OCI-LY3 (cell line): ENCODE measurements at regions not wholly inside any gene's neighbourhood (a gene's known extent, or its start where the extent isn't known, plus 50 kb on each side); places are given as distances from the start of the nearest gene placed in this dataset.

ENCODE experiments used
- H2AFZ ChIP-seq: fragments of 200-600, 300-600 bp; shearing (Covaris generic); 2 replicates; pipeline ENCODE4 v1.6.0; 2014; ENCODE audit warnings: antibody characterized with exemption, low read depth, low read length
- H3K27ac ChIP-seq: fragments of 200-600, 300-600 bp; sonication (generic); 2 replicates; pipeline ENCODE4 v1.5.1; 2014; ENCODE audit warnings: mild to moderate bottlenecking, low read length, moderate library complexity, mixed read lengths
- H3K27me3 ChIP-seq: fragments of 200-600, 300-600 bp; sonication (generic); 2 replicates; pipeline ENCODE4 v1.6.1; 2014; ENCODE audit warnings: low read depth, low read length, mixed read lengths
- H3K36me3 ChIP-seq: fragments of 200-600, 300-600 bp; sonication (generic); replicated peaks from 2 replicates; pipeline ENCODE3; 2014; ENCODE audit warnings: low read depth, low read length, mixed read lengths
- H3K4me1 ChIP-seq: fragments of 300-600, 200-600 bp; sonication (generic); 2 replicates; pipeline ENCODE4 v1.6.1; 2014; ENCODE audit warnings: low read length, mixed read lengths
- H3K4me2 ChIP-seq: fragments of 200-600, 300-600 bp; sonication (generic); 2 replicates; pipeline ENCODE4 v1.6.1; 2014; ENCODE audit warnings: low read length, mixed read lengths
- H3K4me3 ChIP-seq: fragments of 300-600, 200-600 bp; sonication (generic); 2 replicates; pipeline ENCODE4 v1.5.1; 2014; ENCODE audit warnings: antibody characterized with exemption, mild to moderate bottlenecking, low read length, moderate library complexity
- H3K79me2 ChIP-seq: fragments of 300-600, 200-600 bp; shearing (Covaris generic); 2 replicates; pipeline ENCODE4 v1.6.1; 2014; ENCODE audit warnings: mild to moderate bottlenecking, low read length, mixed read lengths
- H3K9ac ChIP-seq: fragments of 300-600, 200-600 bp; shearing (Covaris generic); 2 replicates; pipeline ENCODE4 v1.6.0; 2014; ENCODE audit warnings: mild to moderate bottlenecking, low read length, moderate library complexity
- H3K9me3 ChIP-seq: fragments of 200-600, 300-600 bp; shearing (Covaris generic); 2 replicates; pipeline ENCODE4 v1.6.1; 2014; ENCODE audit warnings: low read length, mixed read lengths; ENCODE audit not compliant: insufficient read depth
- H4K20me1 ChIP-seq: fragments of 200-600, 300-600 bp; sonication (generic); 2 replicates; pipeline ENCODE4 v1.6.1; 2016; ENCODE audit warnings: low read length, mixed read lengths; ENCODE audit not compliant: insufficient read depth
- EZH2phosphoT487 ChIP-seq: fragments of 200-600 bp; shearing (Covaris generic); IDR thresholded peaks from 2 replicates; pipeline ENCODE4 v1.6.1; 2018; ENCODE audit warnings: antibody characterized with exemption, mixed run types, low read depth
- TF ChIP-seq, protein P1 (sequence below): fragments of 200-600, 300-600 bp; sonication (generic); IDR thresholded peaks from 2 replicates; pipeline ENCODE4 v1.5.1; 2014; ENCODE audit warnings: antibody characterized with exemption, low read length, low read depth

DNA sequence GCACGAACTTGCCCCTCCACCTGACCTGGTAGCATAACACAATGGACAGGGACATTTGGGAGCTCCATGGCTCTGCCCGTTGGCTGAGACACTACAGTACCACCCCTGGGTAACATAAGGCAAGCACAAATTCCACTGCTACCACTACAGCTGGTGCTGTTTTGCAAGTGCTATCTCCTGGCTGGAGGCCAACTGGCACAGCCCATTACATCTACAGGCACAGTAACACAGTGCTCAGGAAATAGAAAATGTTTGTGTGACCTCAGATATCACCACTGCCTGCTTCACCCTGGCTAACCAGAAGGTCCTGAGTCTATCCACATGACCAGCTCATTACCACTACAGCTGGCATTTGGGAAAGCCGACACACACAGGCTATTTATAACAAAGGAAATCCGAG is 631.1 kb upstream of the MBL2 start:
- H3K9ac ChIP-seq, result no peak overlapping the region
- no peak overlapping the region for H3K4me3 ChIP-seq
- H3K36me3 ChIP-seq, result no peaks in the 10 kb centered on the region
- H3K9me3 ChIP-seq, result no peaks in the 10 kb centered on the region
- H3K79me2 ChIP-seq, result no peaks in the 10 kb centered on the region
- no peak overlapping the region for H2AFZ ChIP-seq
- TF ChIP-seq, protein P1, sequence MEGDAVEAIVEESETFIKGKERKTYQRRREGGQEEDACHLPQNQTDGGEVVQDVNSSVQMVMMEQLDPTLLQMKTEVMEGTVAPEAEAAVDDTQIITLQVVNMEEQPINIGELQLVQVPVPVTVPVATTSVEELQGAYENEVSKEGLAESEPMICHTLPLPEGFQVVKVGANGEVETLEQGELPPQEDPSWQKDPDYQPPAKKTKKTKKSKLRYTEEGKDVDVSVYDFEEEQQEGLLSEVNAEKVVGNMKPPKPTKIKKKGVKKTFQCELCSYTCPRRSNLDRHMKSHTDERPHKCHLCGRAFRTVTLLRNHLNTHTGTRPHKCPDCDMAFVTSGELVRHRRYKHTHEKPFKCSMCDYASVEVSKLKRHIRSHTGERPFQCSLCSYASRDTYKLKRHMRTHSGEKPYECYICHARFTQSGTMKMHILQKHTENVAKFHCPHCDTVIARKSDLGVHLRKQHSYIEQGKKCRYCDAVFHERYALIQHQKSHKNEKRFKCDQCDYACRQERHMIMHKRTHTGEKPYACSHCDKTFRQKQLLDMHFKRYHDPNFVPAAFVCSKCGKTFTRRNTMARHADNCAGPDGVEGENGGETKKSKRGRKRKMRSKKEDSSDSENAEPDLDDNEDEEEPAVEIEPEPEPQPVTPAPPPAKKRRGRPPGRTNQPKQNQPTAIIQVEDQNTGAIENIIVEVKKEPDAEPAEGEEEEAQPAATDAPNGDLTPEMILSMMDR, result no peak
- TF ChIP-seq EZH2phosphoT487, result no peak
- no peak overlapping the region for H3K27ac ChIP-seq
- no peaks in the 10 kb centered on the region for H3K27me3 ChIP-seq
- no peak overlapping the region for H3K4me2 ChIP-seq
- no peaks in the 10 kb centered on the region for H3K4me1 ChIP-seq
- no peaks in the 10 kb centered on the region for H4K20me1 ChIP-seq

DNA sequence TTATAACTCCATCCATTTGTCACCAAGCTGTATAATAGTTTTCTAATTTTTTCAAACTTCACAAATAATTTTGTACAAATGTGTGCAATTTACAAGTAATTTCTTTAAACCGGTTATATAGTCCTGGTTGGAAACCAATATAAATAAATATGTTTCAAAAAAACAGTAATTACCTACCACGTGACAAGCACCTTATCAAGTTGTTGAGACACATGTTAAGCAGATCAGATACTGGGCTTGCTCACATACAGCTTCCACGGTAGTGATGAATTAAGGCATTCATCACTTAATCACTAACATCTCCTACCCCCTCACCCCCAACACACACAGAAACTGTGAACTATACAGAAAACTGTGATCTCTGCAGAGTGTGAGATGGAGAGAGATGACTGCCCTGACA is 630.0 kb upstream of the MBL2 start:
- Histone ChIP-seq H3K4me2 (no peak overlapping the region), H4K20me1 (no peaks in the 10 kb centered on the region), H3K27me3 (no peaks in the 10 kb centered on the region), H3K4me3 (no peak overlapping the region), H3K79me2 (no peaks in the 10 kb centered on the region), H3K9me3 (no peaks in the 10 kb centered on the region), H3K36me3 (no peaks in the 10 kb centered on the region), H3K4me1 (no peaks in the 10 kb centered on the region), H3K9ac (no peak overlapping the region), H2AFZ (no peak overlapping the region), H3K27ac (no peak overlapping the region)
- TF ChIP-seq EZH2phosphoT487, result no peak
- TF ChIP-seq, protein P1, result no peak

DNA sequence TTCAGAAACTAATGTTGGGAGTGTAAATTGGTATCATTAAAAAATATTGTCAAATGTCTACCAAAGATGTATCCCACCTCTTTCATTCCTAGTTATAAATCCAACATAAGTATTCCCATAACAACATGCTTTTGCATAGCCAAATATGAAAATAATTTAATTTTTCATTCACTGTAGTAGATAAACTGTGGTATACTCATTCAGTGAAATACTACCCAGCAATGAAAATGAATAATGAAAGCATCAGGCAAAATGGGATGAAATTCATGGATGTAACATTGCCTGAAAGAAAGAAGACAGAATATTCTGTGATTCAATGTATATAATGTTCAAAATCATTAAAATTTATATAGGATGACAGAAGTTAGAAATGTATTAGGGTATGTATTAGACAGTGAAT is 629.0 kb upstream of the MBL2 start:
- H4K20me1 ChIP-seq, result no peaks in the 10 kb centered on the region
- no peak overlapping the region for H3K4me3 ChIP-seq
- TF ChIP-seq EZH2phosphoT487, result no peak
- H3K27me3 ChIP-seq, result no peaks in the 10 kb centered on the region
- no peaks in the 10 kb centered on the region for H3K4me1 ChIP-seq
- H3K36me3 ChIP-seq, result no peaks in the 10 kb centered on the region
- no peak overlapping the region for H3K4me2 ChIP-seq
- H3K9ac ChIP-seq, result no peak overlapping the region
- H2AFZ ChIP-seq, result no peak overlapping the region
- no peaks in the 10 kb centered on the region for H3K9me3 ChIP-seq
- H3K79me2 ChIP-seq, result no peaks in the 10 kb centered on the region
- H3K27ac ChIP-seq, result no peak overlapping the region

DNA sequence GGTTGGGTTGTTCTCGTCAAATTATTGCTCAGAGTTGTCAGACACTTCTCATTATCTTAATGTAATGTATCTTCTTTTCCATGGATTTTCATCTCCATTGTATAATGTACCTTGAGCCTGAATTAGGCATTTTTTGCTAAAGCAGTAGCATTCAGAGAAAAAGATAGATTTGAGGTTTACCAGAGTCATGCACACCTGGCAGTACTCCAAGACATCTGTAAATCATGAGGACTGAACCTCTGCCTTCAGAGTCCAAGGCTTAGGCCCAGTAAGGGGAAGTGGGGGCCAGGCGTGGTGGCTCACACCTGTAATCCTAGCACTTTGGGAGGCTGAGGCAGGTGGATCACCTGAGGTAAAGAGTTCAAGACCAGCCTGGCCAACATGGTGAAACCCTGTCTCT is 624.3 kb upstream of the MBL2 start:
- Histone ChIP-seq H3K9me3 (no peaks in the 10 kb centered on the region), H3K9ac (no peak overlapping the region), H2AFZ (no peak overlapping the region), H3K27ac (no peak overlapping the region), H3K4me3 (no peak overlapping the region), H3K4me2 (no peak overlapping the region), H3K36me3 (no peaks in the 10 kb centered on the region), H4K20me1 (no peaks in the 10 kb centered on the region), H3K27me3 (no peaks in the 10 kb centered on the region), H3K79me2 (no peaks in the 10 kb centered on the region), H3K4me1 (no peaks in the 10 kb centered on the region)
- TF ChIP-seq EZH2phosphoT487, result no peak
- TF ChIP-seq, protein P1, result no peak

DNA sequence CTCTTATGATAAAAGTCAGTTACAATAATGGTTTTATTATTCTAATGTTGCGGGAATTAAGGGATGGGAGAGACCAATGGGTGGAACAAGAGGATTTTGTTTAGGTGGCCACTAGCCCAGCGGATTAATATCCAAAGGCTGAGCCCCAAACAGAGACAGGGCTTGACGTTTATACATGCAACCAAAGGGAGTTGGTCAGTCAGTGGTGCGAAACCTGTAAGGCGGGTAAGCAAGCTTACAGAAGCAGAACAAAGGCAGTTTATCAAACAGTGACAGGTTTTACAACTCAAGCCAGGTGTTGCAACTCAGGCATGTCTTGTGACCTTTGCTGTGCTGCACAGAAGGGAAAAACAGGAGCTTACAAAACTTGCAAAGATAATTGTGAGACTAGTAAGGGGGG is 622.9 kb upstream of the MBL2 start:
- Histone ChIP-seq H3K27me3 (no peaks in the 10 kb centered on the region), H3K27ac (no peak overlapping the region), H3K4me2 (no peak overlapping the region), H4K20me1 (no peaks in the 10 kb centered on the region), H3K79me2 (no peaks in the 10 kb centered on the region), H2AFZ (no peak overlapping the region), H3K4me1 (no peaks in the 10 kb centered on the region), H3K9ac (no peak overlapping the region), H3K36me3 (no peaks in the 10 kb centered on the region), H3K4me3 (no peak overlapping the region), H3K9me3 (no peaks in the 10 kb centered on the region)
- no peak for TF ChIP-seq EZH2phosphoT487
- TF ChIP-seq, protein P1, result no peak
